Activated T-helper 1 cell treated with anti-CD3 and anti-CD28 coated beads, Interleukin-12 subunit alpha, Interleukin-12 subunit beta, Interleukin-2, Interleukin-4 antibody, amounts not matched to agents 30 ng/mL and 10 ng/mL and 1 ng/mL, durations not matched to agents 14 hours and 24 hours and 36 hours (primary cell): ENCODE measurements at regions not wholly inside any gene's neighbourhood (a gene's known extent, or its start where the extent isn't known, plus 50 kb on each side); places are given as distances from the start of the nearest gene placed in this dataset.

Experiments used
- DNase-seq: peaks from one replicate; pipeline ENCODE4 v3.0.0; 2021; ENCODE audit warnings: low spot score
- H3K27ac Mint-ChIP-seq: one replicate; pipeline ENCODE4 v1.8.0; 2021; ENCODE audit warnings: mild to moderate bottlenecking, mixed read lengths
- H3K27me3 Mint-ChIP-seq: one replicate; pipeline ENCODE4 v1.8.0; 2022; ENCODE audit warnings: mild to moderate bottlenecking, moderate library complexity, mixed read lengths; ENCODE audit not compliant: insufficient read depth
- H3K36me3 Mint-ChIP-seq: one replicate; pipeline ENCODE4 v1.8.0; 2021; ENCODE audit warnings: low read depth, mixed read lengths
- H3K4me1 Mint-ChIP-seq: one replicate; pipeline ENCODE4 v1.8.0; 2021; ENCODE audit warnings: low read depth, mixed read lengths
- H3K4me3 Mint-ChIP-seq: one replicate; pipeline ENCODE4 v1.8.0; 2021; ENCODE audit warnings: mild to moderate bottlenecking, moderate library complexity, mixed read lengths
- H3K9me3 Mint-ChIP-seq: one replicate; pipeline ENCODE4 v1.8.0; 2021; ENCODE audit warnings: mixed read lengths
- intact Hi-C: fragments of 100-400 bp; cut with micrococcal nuclease; formaldehyde crosslinking; loops from one replicate; pipeline ENCODE4 v1.15.1; 2024

- Mint-ChIP-seq H3K4me3 (no peak overlapping the region), H3K36me3 (no peaks in the 10 kb centered on the region), H3K4me1 (no peaks in the 10 kb centered on the region), H3K27ac (no peak overlapping the region), H3K27me3 (peaks cover 5% of the 10 kb centered on the region), H3K9me3 (peaks cover 17% of the 10 kb centered on the region)
- intact Hi-C loops: no loop called here
- DNase-seq: no peak
Measured at GRCh38 chr14:76655331-76655730, 105.9 kb upstream of the VASH1 start.

GRCh38 chr14:76656592-76656991, 104.7 kb upstream of the VASH1 start:
- Mint-ChIP-seq H3K27me3 (peaks cover 8% of the 10 kb centered on the region), H3K9me3 (peaks cover 17% of the 10 kb centered on the region), H3K27ac (no peak overlapping the region), H3K4me3 (no peak overlapping the region), H3K36me3 (no peaks in the 10 kb centered on the region), H3K4me1 (no peaks in the 10 kb centered on the region)
- no peak for DNase-seq
- intact Hi-C loops: no loop called here

- H3K4me1 Mint-ChIP-seq: no peaks in the 10 kb centered on the region
- no peaks in the 10 kb centered on the region for H3K36me3 Mint-ChIP-seq
- no peak overlapping the region for H3K27ac Mint-ChIP-seq
- H3K27me3 Mint-ChIP-seq: peaks cover 6% of the 10 kb centered on the region
- no peak for DNase-seq
- H3K9me3 Mint-ChIP-seq: peaks cover 17% of the 10 kb centered on the region
- intact Hi-C loops: no loop called here
- H3K4me3 Mint-ChIP-seq: no peak overlapping the region
Measured at GRCh38 chr14:76657404-76657803, 103.9 kb upstream of the VASH1 start.

- no peak overlapping the region for H3K27ac Mint-ChIP-seq
Measured at GRCh38 chr14:76657846-76658245, 103.4 kb upstream of the VASH1 start.

GRCh38 chr14:76662580-76662979, 98.7 kb upstream of the VASH1 start:
- DNase-seq: no peak
- no peaks in the 10 kb centered on the region for H3K36me3 Mint-ChIP-seq
- no peaks in the 10 kb centered on the region for H3K4me1 Mint-ChIP-seq
- intact Hi-C loops: no loop called here
- H3K4me3 Mint-ChIP-seq: no peak overlapping the region
- H3K27me3 Mint-ChIP-seq: peaks cover 4% of the 10 kb centered on the region
- H3K9me3 Mint-ChIP-seq: peaks cover 17% of the 10 kb centered on the region
- H3K27ac Mint-ChIP-seq: no peak overlapping the region

More at GRCh38 chr14:76657846-76658245, 103.4 kb upstream of the VASH1 start:
- DNase-seq: no peak
- Mint-ChIP-seq H3K4me3 (no peak overlapping the region), H3K9me3 (peaks cover 17% of the 10 kb centered on the region), H3K4me1 (no peaks in the 10 kb centered on the region), H3K36me3 (no peaks in the 10 kb centered on the region), H3K27me3 (peaks cover 6% of the 10 kb centered on the region)
- intact Hi-C loops: no loop called here

- Mint-ChIP-seq H3K4me1 (no peaks in the 10 kb centered on the region), H3K27me3 (peaks cover 6% of the 10 kb centered on the region), H3K9me3 (no peaks in the 10 kb centered on the region), H3K4me3 (no peak overlapping the region), H3K27ac (no peak overlapping the region), H3K36me3 (no peaks in the 10 kb centered on the region)
- no peak for DNase-seq
- intact Hi-C loops: no loop called here
Measured at GRCh38 chr14:76664790-76665189, 96.5 kb upstream of the VASH1 start.

DNA sequence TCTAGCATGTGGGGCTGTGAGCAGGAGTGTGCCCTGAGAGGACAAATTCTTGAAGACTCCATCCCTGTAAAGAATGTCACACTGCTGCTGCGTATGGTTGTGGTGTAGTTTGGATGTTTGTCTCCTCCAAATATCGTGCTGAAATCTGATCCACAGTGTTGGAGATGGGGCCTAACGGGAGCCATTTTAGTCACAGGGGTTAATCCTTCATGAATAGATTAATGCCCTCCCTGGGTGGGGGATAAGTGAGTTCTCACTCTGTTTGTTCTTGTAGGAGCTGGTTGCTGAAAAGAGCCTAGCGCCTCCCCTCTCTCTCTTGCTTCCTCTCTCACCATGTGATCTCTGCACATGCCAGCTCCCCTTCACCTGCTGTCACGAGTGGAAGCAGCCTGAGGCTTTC, 94.5 kb upstream of the VASH1 start:
- Mint-ChIP-seq H3K27me3 (peaks cover 2% of the 10 kb centered on the region), H3K27ac (no peak overlapping the region), H3K4me3 (no peak overlapping the region), H3K36me3 (no peaks in the 10 kb centered on the region), H3K4me1 (no peaks in the 10 kb centered on the region), H3K9me3 (no peaks in the 10 kb centered on the region)
- intact Hi-C loops: no loop called here
- DNase-seq: no peak

GRCh38 chr14:76669770-76670169, 91.5 kb upstream of the VASH1 start:
- H3K36me3 Mint-ChIP-seq: no peaks in the 10 kb centered on the region
- intact Hi-C loops: no loop called here
- DNase-seq: no peak
- H3K27ac Mint-ChIP-seq: no peak overlapping the region
- H3K27me3 Mint-ChIP-seq: peaks cover 2% of the 10 kb centered on the region
- no peaks in the 10 kb centered on the region for H3K9me3 Mint-ChIP-seq
- no peaks in the 10 kb centered on the region for H3K4me1 Mint-ChIP-seq
- no peak overlapping the region for H3K4me3 Mint-ChIP-seq

DNA sequence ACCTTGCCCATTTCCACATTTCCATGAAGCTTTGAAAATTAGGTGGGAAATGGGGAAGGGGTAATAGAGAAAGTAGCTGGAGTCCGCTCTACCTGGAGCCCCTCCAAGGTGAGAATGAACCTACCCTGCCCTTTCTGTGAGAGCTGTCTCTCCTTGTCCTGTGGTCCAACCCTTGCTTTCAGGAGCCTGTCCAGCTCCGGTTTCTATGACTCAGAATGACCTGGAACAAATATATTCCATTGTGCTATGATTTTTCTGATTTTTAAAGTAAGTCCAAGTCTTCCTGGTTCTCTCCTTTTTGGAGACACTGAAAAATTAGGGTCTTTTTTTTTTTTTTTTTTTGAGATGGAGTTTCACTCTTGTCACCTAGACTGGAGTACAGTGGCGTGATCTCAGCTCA, 89.1 kb upstream of the VASH1 start:
- H3K4me3 Mint-ChIP-seq: no peak overlapping the region
- H3K27me3 Mint-ChIP-seq: peaks cover 2% of the 10 kb centered on the region

DNA sequence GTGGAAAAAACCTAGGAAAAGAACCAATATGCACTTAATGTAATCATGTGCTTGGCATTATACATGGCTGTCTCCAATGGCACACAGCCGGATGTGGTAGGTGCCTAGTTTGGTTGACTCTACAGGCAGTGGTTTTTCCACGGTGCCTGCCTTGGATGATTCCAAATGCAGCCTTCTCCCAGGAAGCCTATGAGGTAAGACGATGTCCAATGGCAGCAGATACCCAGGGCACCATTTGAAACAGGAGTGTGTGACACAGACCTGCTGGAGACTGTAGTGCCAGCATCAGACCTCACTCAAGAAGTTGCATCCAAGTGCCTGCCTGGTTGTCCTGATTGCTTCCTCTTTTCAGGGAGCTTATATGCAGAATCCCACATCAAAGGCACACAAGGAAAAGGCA, 88.0 kb upstream of the VASH1 start:
- H3K27ac Mint-ChIP-seq: no peak overlapping the region
- intact Hi-C loops: no loop called here
- no peak for DNase-seq
- no peaks in the 10 kb centered on the region for H3K4me1 Mint-ChIP-seq
- no peaks in the 10 kb centered on the region for H3K9me3 Mint-ChIP-seq
- H3K4me3 Mint-ChIP-seq: no peak overlapping the region
- no peaks in the 10 kb centered on the region for H3K27me3 Mint-ChIP-seq
- H3K36me3 Mint-ChIP-seq: no peaks in the 10 kb centered on the region

More for the DNA sequence above, 89.1 kb upstream of the VASH1 start:
- H3K9me3 Mint-ChIP-seq: no peaks in the 10 kb centered on the region
- no peak overlapping the region for H3K27ac Mint-ChIP-seq
- no peaks in the 10 kb centered on the region for H3K36me3 Mint-ChIP-seq
- no peak for DNase-seq
- intact Hi-C loops: no loop called here
- no peaks in the 10 kb centered on the region for H3K4me1 Mint-ChIP-seq

DNA sequence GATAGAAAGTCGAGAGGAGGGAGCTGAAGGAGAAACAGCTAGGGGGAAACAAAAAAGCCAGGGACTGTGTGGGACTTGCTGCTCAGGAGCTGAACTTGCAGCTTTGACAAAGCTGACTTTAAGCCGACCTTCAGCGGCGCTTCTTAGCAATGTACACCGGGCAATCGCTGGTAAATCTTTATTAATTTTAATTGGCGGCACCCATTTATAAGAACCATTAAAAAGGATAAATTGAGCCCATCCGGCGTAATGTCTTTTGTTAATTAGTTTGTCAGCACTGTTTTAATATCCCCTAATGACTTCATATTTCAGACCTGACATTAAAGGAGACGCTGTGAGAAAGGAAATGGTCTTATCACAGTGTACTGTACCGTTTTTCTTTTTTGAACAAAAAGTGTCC, 86.2 kb upstream of the VASH1 start:
- no peak for DNase-seq
- no peaks in the 10 kb centered on the region for H3K27me3 Mint-ChIP-seq
- no peaks in the 10 kb centered on the region for H3K36me3 Mint-ChIP-seq
- H3K4me1 Mint-ChIP-seq: no peaks in the 10 kb centered on the region
- no peaks in the 10 kb centered on the region for H3K9me3 Mint-ChIP-seq
- intact Hi-C loops: no loop called here
- H3K27ac Mint-ChIP-seq: no peak overlapping the region
- no peak overlapping the region for H3K4me3 Mint-ChIP-seq

DNA sequence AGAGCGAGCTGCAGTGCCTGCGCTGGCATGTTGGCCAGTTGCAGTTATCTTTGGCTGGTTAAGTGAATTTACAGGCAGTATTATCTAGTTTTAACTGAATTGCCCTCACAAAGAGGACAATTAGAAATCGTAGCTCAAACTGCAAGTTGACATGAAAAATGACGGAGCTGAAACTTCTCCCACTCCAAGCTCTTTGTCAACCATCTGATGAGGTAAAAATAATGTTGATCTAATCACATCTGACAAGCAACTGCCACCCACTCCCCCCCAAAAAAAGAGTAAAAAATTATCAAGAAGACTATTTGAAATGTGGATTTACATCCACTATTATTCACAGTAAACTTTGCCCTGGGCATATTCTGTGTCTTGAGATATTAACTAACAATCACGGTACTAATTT, 84.7 kb upstream of the VASH1 start:
- intact Hi-C loops: no loop called here
- H3K27me3 Mint-ChIP-seq: no peaks in the 10 kb centered on the region
- H3K4me1 Mint-ChIP-seq: no peaks in the 10 kb centered on the region
- H3K27ac Mint-ChIP-seq: no peak overlapping the region
- H3K4me3 Mint-ChIP-seq: no peak overlapping the region
- H3K36me3 Mint-ChIP-seq: no peaks in the 10 kb centered on the region
- peaks cover 4% of the 10 kb centered on the region for H3K9me3 Mint-ChIP-seq
- no peak for DNase-seq

DNA sequence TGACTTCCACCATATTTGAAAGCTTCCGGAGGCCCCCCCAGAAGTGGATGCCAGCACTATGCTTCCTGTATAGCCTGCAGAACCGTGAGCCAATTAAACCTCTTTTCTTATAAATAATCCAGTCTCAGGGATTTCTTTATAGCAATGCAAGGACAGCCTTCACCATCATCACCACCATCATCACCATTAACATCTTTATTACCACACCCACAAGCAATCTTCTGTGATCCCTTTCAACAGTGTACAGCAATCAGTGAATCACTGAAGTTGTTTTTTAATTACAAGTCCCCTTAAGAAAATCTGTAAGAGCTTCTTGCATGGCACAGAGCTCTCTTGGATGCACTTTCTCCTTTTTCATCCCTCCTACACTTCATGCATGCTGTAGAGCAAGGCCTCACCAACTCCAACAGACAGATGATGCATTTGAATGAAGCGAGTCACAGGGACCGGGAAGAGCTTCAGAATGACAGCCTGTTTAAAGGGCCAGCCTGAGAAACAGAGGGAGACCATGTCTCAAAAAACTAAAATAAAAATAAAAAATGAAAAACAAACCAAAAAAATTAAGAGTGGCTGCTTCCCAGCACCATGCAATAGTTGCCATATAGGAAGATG, 83.6 kb upstream of the VASH1 start:
- Mint-ChIP-seq H3K4me1 (no peaks in the 10 kb centered on the region), H3K27me3 (no peaks in the 10 kb centered on the region), H3K4me3 (no peak overlapping the region), H3K27ac (no peak overlapping the region), H3K9me3 (peaks cover 6% of the 10 kb centered on the region), H3K36me3 (no peaks in the 10 kb centered on the region)
- DNase-seq: no peak
- intact Hi-C loops: no loop called here

DNA sequence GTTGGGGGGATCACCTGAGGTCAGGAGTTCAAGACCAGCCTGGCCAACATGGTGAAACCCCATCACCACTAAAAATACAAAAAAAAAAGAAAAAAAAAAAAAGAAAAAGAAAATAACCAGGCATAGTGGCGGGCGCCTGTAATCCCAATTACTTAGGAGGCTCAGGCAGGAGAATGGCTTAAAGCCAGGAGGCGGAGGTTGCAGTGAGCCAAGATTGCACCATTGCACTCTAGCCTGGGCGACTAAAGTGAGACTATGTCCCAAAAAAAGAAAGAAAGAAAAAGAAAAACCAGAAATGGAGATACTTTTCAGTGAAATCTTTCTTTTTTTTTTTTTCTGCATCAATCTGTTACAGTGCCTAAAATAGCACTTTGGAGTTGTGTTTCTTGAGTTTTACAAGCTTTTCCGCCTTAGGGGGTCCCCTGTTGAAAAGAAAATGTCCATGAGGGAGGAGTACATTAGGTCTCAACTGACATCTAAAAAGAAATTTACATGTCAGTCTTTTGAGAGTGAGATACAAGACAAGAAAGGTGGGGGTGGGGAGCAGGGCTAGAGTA, 82.9 kb upstream of the VASH1 start:
- no peak for DNase-seq
- Mint-ChIP-seq H3K4me1 (no peaks in the 10 kb centered on the region), H3K27me3 (no peaks in the 10 kb centered on the region), H3K27ac (no peak overlapping the region), H3K4me3 (no peak overlapping the region), H3K36me3 (no peaks in the 10 kb centered on the region), H3K9me3 (peaks cover 12% of the 10 kb centered on the region)
- intact Hi-C loops: no loop called here
